ENCODE measurements at regions not wholly inside any gene's neighbourhood (a gene's known extent, or its start where the extent isn't known, plus 50 kb on each side); places are given as distances from the start of the nearest gene placed in this dataset.

GRCh38 chr4:66328803-66329574 lies 658.7 kb upstream of the EPHA5 start:
- Histone ChIP-seq H3K36me3 (ENCODE audit: control insufficient read depth, insufficient read depth, low read length) (no peaks in the 10 kb centered on the region), H3K4me3 (ENCODE audit: low read depth, low read length) (no peak overlapping the region), H3K27me3 (ENCODE audit: control insufficient read depth, insufficient read depth, low read length) (no peaks in the 10 kb centered on the region)
- no peak for DNase-seq (ENCODE audit: low read depth)
- TF ChIP-seq, protein P1, sequence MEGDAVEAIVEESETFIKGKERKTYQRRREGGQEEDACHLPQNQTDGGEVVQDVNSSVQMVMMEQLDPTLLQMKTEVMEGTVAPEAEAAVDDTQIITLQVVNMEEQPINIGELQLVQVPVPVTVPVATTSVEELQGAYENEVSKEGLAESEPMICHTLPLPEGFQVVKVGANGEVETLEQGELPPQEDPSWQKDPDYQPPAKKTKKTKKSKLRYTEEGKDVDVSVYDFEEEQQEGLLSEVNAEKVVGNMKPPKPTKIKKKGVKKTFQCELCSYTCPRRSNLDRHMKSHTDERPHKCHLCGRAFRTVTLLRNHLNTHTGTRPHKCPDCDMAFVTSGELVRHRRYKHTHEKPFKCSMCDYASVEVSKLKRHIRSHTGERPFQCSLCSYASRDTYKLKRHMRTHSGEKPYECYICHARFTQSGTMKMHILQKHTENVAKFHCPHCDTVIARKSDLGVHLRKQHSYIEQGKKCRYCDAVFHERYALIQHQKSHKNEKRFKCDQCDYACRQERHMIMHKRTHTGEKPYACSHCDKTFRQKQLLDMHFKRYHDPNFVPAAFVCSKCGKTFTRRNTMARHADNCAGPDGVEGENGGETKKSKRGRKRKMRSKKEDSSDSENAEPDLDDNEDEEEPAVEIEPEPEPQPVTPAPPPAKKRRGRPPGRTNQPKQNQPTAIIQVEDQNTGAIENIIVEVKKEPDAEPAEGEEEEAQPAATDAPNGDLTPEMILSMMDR (IDR thresholded peaks at IDR 0.05; ENCODE audit: insufficient read depth, low read length, poor library complexity, severe bottlenecking), result no peak

DNA sequence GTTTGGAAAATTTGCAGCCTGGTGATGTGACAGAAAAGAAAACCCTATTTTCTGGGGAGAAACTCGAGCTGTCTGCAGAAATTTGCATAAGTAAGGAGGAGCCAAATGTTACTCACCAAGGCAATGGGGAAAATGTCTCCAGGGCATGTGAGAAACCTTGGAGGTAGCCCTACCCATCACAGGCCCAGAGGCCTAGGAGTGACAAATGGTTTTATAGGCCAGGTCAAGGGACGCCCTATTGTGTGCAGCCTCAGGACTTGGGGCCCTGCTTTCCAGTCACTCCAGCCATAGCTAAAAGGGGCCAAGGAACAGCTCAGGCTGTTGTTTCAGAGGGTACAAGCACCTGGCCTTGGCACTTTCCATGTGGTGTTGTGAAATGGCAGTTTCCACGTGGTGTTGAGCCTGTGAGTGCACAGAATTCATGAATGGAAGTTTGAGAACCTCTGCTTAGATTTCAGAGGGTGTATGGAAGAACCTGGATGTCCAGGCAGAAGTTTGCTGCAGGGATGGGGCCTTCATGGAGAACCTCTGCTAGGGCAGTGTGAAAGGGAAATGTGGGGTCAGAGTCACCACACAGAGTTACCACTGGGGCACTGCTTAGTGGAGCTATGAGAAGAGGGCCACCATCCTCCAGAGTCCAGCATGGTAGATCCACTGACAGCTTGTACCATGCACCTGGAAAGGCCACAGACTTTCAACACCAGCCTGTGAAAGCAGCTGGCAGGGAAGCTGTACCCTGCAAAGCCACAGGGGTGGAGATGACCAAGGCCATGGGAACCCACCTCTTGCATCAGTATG lies 637.6 kb upstream of the EPHA5 start:
- no peak for DNase-seq (ENCODE audit: low read depth)
- H3K36me3 ChIP-seq (ENCODE audit: control insufficient read depth, insufficient read depth, low read length), result no peaks in the 10 kb centered on the region
- TF ChIP-seq, protein P1 (IDR thresholded peaks at IDR 0.05; ENCODE audit: insufficient read depth, low read length, poor library complexity, severe bottlenecking), result no peak
- no peaks in the 10 kb centered on the region for H3K27me3 ChIP-seq (ENCODE audit: control insufficient read depth, insufficient read depth, low read length)
- H3K4me3 ChIP-seq (ENCODE audit: low read depth, low read length), result no peak overlapping the region

DNA sequence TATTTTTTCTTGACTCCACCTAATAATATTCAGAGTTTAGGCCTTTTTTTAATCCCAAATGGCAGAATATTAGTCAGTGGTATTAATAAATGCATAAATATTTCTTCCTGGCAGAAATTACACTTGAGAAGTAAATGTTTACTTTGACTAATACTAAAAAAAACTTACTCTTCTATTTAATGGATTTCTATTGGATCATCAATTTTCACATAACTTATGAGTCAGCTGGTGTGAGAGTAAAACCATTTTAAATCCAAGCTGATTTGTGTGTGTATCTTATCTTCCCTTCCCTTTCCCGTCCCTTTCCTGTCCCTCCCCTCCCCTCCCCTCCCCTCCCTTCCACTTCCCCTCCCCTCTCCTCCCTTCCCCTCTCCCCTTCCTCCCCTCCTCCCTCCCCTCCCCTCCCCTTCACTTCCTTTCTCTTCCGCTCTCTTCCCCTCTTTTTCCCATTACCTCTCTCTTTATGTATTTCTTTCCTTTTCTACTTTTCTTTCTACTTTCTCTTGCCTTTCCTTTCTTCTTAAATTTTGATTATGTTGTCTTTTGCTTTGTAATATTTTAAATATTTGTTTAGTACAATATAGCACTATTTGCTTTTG lies 630.1 kb upstream of the EPHA5 start:
- Histone ChIP-seq H3K36me3 (ENCODE audit: control insufficient read depth, insufficient read depth, low read length) (no peaks in the 10 kb centered on the region), H3K4me3 (ENCODE audit: low read depth, low read length) (no peak overlapping the region), H3K27me3 (ENCODE audit: control insufficient read depth, insufficient read depth, low read length) (no peaks in the 10 kb centered on the region)
- no peak for DNase-seq (ENCODE audit: low read depth)
- TF ChIP-seq, protein P1 (IDR thresholded peaks at IDR 0.05; ENCODE audit: insufficient read depth, low read length, poor library complexity, severe bottlenecking), result no peak

- no peaks in the 10 kb centered on the region for H3K36me3 ChIP-seq (ENCODE audit: control insufficient read depth, insufficient read depth, low read length)
- no peak for DNase-seq (ENCODE audit: low read depth)
- TF ChIP-seq, protein P1 (IDR thresholded peaks at IDR 0.05; ENCODE audit: insufficient read depth, low read length, poor library complexity, severe bottlenecking), result no peak
- H3K4me3 ChIP-seq (ENCODE audit: low read depth, low read length), result no peak overlapping the region
- no peaks in the 10 kb centered on the region for H3K27me3 ChIP-seq (ENCODE audit: control insufficient read depth, insufficient read depth, low read length)
Measured at GRCh38 chr4:66298569-66298968, 628.3 kb upstream of the EPHA5 start.

- H3K27me3 ChIP-seq (ENCODE audit: control insufficient read depth, insufficient read depth, low read length), result no peaks in the 10 kb centered on the region
- TF ChIP-seq, protein P1 (IDR thresholded peaks at IDR 0.05; ENCODE audit: insufficient read depth, low read length, poor library complexity, severe bottlenecking), result no peak
- no peak for DNase-seq (ENCODE audit: low read depth)
- no peak overlapping the region for H3K4me3 ChIP-seq (ENCODE audit: low read depth, low read length)
- H3K36me3 ChIP-seq (ENCODE audit: control insufficient read depth, insufficient read depth, low read length), result no peaks in the 10 kb centered on the region
Measured at GRCh38 chr4:66297703-66298102, 627.4 kb upstream of the EPHA5 start.
